ENCODE measurements at regions not wholly inside any gene's neighbourhood (a gene's known extent, or its start where the extent isn't known, plus 50 kb on each side); places are given as distances from the start of the nearest gene placed in this dataset.

DNA sequence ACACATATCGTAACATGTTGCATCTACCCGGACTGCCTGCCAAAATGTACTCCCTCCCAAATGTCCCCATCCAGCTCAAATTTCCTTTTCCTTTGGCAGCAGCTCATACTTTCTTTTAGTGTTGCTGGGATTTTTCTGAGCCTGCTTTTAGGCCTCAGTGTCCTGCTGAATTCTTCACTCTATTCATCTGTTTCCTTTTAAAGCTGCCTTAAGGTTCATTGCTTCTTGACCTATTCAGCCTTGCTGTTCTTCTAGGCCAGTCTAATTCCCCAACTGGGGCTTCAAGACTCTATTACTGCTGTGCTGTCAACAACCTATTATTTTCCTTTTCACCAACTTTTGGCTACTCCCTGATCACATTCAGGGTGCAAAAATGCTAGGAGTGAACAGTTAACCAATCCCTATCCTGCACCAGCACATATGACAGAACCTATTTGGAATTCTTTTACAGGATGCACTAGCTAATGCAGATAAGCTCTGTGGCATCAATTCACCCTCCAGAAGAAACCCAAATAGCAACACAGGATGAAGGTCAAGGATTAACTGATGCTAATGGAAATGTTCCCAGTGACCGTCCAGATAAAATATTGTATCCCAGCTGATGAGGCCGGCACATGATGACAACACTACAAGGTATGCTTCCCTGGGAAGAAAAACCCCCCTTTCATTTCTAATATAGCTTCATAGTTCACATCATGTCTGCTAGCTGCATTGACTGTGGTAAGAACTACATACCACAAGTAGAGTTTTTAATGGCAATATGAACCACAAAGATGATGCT, 114.7 kb upstream of the TTC29 start:
- Histone ChIP-seq H3K36me3 (ENCODE audit: insufficient read depth, low read length) (no peaks in the 10 kb centered on the region), H2AFZ (ENCODE audit: low read length) (peak overlapping the region; percentile 65), H3K27me3 (ENCODE audit: insufficient read depth, low read length) (no peaks in the 10 kb centered on the region), H3K9me3 (ENCODE audit: low read depth, low read length) (no peaks in the 10 kb centered on the region), H3K4me3 (ENCODE audit: insufficient read depth, low read length) (no peak overlapping the region), H3K27ac (ENCODE audit: low read depth, low read length) (peak overlapping the region; percentile 40), H3K4me1 (ENCODE audit: insufficient read depth, low read length) (peaks cover 13% of the 10 kb centered on the region), H4K20me1 (ENCODE audit: insufficient read depth, low read length) (no peaks in the 10 kb centered on the region), H3K4me2 (ENCODE audit: insufficient read depth, low read length) (peak overlapping the region; percentile 16), H3K79me2 (ENCODE audit: insufficient read depth, low read length) (no peaks in the 10 kb centered on the region)
- DNase-seq (ENCODE audit: insufficient read length, low spot score, missing footprints): no peak
- no peak for TF ChIP-seq CTCF (IDR thresholded peaks at IDR 0.05; ENCODE audit: extremely low read depth, low read depth, low read length)

DNA sequence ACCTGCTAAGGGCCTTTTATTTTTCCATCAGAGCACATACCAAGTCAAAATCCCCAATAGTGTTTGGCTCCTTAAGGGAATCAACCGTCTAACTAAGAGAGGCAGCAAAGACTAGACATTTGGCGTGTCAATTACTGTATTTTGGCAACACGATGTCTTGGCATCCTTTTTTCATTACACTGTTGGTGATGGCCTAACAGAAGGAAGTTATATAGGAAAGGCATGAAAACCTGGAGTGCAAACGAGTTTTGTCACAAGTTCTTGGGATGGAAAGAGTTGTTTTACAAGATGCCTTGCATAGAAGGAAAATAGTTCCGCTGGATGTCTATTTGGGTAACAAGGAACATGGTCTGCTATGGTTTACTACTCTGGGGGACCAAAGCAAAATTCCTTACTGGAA, 119.2 kb upstream of the TTC29 start:
- no peaks in the 10 kb centered on the region for H3K79me2 ChIP-seq (ENCODE audit: insufficient read depth, low read length)
- no peaks in the 10 kb centered on the region for H3K36me3 ChIP-seq (ENCODE audit: insufficient read depth, low read length)
- H4K20me1 ChIP-seq (ENCODE audit: insufficient read depth, low read length): no peaks in the 10 kb centered on the region
- H3K4me2 ChIP-seq (ENCODE audit: insufficient read depth, low read length): no peak overlapping the region
- H3K27ac ChIP-seq (ENCODE audit: low read depth, low read length): no peak overlapping the region
- H3K27me3 ChIP-seq (ENCODE audit: insufficient read depth, low read length): no peaks in the 10 kb centered on the region
- H2AFZ ChIP-seq (ENCODE audit: low read length): no peak overlapping the region
- TF ChIP-seq CTCF (IDR thresholded peaks at IDR 0.05; ENCODE audit: extremely low read depth, low read depth, low read length): no peak
- no peak for DNase-seq (ENCODE audit: insufficient read length, low spot score, missing footprints)
- H3K4me1 ChIP-seq (ENCODE audit: insufficient read depth, low read length): peaks cover 8% of the 10 kb centered on the region
- H3K9me3 ChIP-seq (ENCODE audit: low read depth, low read length): no peaks in the 10 kb centered on the region
- H3K4me3 ChIP-seq (ENCODE audit: insufficient read depth, low read length): no peak overlapping the region

DNA sequence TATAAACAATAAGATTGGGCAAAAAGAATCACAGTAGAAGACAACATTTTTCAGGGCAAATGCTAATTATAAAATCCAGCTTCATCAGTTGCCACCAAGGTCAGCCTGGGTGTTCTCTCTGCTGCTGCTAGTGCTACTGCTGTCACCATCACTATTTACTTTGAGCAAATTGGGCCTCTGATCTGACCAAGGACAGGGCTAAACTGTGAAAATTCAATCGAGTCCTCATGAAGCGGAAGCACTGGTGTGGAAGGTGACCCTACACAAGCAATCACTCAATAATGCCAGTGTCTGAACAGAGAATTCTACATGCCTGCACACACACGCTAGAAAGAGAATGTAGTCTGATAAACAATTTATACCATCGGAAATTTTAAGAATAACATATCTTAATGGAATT, 122.9 kb upstream of the TTC29 start:
- Histone ChIP-seq H3K9me3 (ENCODE audit: low read depth, low read length) (no peaks in the 10 kb centered on the region), H3K36me3 (ENCODE audit: insufficient read depth, low read length) (no peaks in the 10 kb centered on the region), H3K4me1 (ENCODE audit: insufficient read depth, low read length) (no peaks in the 10 kb centered on the region), H3K79me2 (ENCODE audit: insufficient read depth, low read length) (no peaks in the 10 kb centered on the region), H3K4me2 (ENCODE audit: insufficient read depth, low read length) (no peak overlapping the region), H2AFZ (ENCODE audit: low read length) (no peak overlapping the region), H3K27me3 (ENCODE audit: insufficient read depth, low read length) (no peaks in the 10 kb centered on the region), H3K27ac (ENCODE audit: low read depth, low read length) (no peak overlapping the region), H3K4me3 (ENCODE audit: insufficient read depth, low read length) (no peak overlapping the region), H4K20me1 (ENCODE audit: insufficient read depth, low read length) (no peaks in the 10 kb centered on the region)
- no peak for DNase-seq (ENCODE audit: insufficient read length, low spot score, missing footprints)
- TF ChIP-seq CTCF (IDR thresholded peaks at IDR 0.05; ENCODE audit: extremely low read depth, low read depth, low read length): no peak

- no peak for DNase-seq (ENCODE audit: insufficient read length, low spot score, missing footprints)
- H3K27me3 ChIP-seq (ENCODE audit: insufficient read depth, low read length): no peaks in the 10 kb centered on the region
- H3K4me2 ChIP-seq (ENCODE audit: insufficient read depth, low read length): no peak overlapping the region
- H3K9me3 ChIP-seq (ENCODE audit: low read depth, low read length): no peaks in the 10 kb centered on the region
- no peak for TF ChIP-seq CTCF (IDR thresholded peaks at IDR 0.05; ENCODE audit: extremely low read depth, low read depth, low read length)
- no peak overlapping the region for H3K27ac ChIP-seq (ENCODE audit: low read depth, low read length)
- no peaks in the 10 kb centered on the region for H3K36me3 ChIP-seq (ENCODE audit: insufficient read depth, low read length)
- H2AFZ ChIP-seq (ENCODE audit: low read length): no peak overlapping the region
- H3K4me3 ChIP-seq (ENCODE audit: insufficient read depth, low read length): no peak overlapping the region
- no peaks in the 10 kb centered on the region for H3K4me1 ChIP-seq (ENCODE audit: insufficient read depth, low read length)
- H4K20me1 ChIP-seq (ENCODE audit: insufficient read depth, low read length): no peaks in the 10 kb centered on the region
- no peaks in the 10 kb centered on the region for H3K79me2 ChIP-seq (ENCODE audit: insufficient read depth, low read length)
These were observed 125.6 kb upstream of the TTC29 start for GRCh38 chr4:147071209-147071740.
